ENCODE measurements at regions not wholly inside any gene's neighbourhood (a gene's known extent, or its start where the extent isn't known, plus 50 kb on each side); places are given as distances from the start of the nearest gene placed in this dataset.

- Histone ChIP-seq H3K4me1 (ENCODE audit: control insufficient read depth, insufficient read depth, low read length) (no peaks in the 10 kb centered on the region), H3K36me3 (ENCODE audit: insufficient read depth, low read length) (no peaks in the 10 kb centered on the region), H3K4me2 (ENCODE audit: low read length) (no peak overlapping the region), H3K27me3 (ENCODE audit: control insufficient read depth, insufficient read depth, low read length) (no peaks in the 10 kb centered on the region), H3K9me3 (replicated peaks; ENCODE audit: low read length) (peaks cover 1% of the 10 kb centered on the region), H3K4me3 (ENCODE audit: low read length) (no peak overlapping the region), H3K9ac (ENCODE audit: low read depth, low read length) (no peak overlapping the region)
Observed at GRCh38 chr2:208570851-208571763, 164.5 kb downstream of the PTH2R start.

DNA sequence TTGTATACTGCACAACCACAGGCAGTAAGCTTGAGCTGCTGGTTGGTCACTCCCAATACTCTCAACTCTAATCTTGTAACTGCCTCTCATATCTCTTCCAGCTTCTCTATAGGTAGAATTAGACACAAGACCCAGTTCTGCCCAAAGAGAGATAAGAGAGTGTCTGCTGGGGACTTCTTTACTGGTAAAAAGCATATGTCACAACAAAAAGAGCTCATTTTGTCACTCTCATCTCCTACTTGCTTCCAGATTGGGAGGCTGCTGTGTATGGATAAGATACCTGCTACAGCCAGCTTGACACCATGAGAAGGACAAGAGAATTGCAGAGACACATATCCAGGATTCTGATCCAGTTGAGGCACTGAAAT lies 165.2 kb downstream of the PTH2R start:
- Histone ChIP-seq H3K9me3 (replicated peaks; ENCODE audit: low read length) (no peaks in the 10 kb centered on the region), H3K9ac (ENCODE audit: low read depth, low read length) (no peak overlapping the region)

GRCh38 chr2:208573569-208573968 lies 167.0 kb downstream of the PTH2R start:
- Histone ChIP-seq H3K9me3 (replicated peaks; ENCODE audit: low read length) (no peaks in the 10 kb centered on the region), H3K4me3 (ENCODE audit: low read length) (no peak overlapping the region), H3K36me3 (ENCODE audit: insufficient read depth, low read length) (no peaks in the 10 kb centered on the region), H3K27me3 (ENCODE audit: control insufficient read depth, insufficient read depth, low read length) (no peaks in the 10 kb centered on the region), H3K4me2 (ENCODE audit: low read length) (no peak overlapping the region), H3K9ac (ENCODE audit: low read depth, low read length) (no peak overlapping the region), H3K4me1 (ENCODE audit: control insufficient read depth, insufficient read depth, low read length) (no peaks in the 10 kb centered on the region)

More for the DNA sequence above, 165.2 kb downstream of the PTH2R start:
- Histone ChIP-seq H3K4me3 (ENCODE audit: low read length) (no peak overlapping the region), H3K4me2 (ENCODE audit: low read length) (no peak overlapping the region), H3K4me1 (ENCODE audit: control insufficient read depth, insufficient read depth, low read length) (no peaks in the 10 kb centered on the region), H3K36me3 (ENCODE audit: insufficient read depth, low read length) (no peaks in the 10 kb centered on the region), H3K27me3 (ENCODE audit: control insufficient read depth, insufficient read depth, low read length) (no peaks in the 10 kb centered on the region)

- no peak overlapping the region for H3K4me3 ChIP-seq (ENCODE audit: low read length)
- H3K4me1 ChIP-seq (ENCODE audit: control insufficient read depth, insufficient read depth, low read length): no peaks in the 10 kb centered on the region
- no peaks in the 10 kb centered on the region for H3K36me3 ChIP-seq (ENCODE audit: insufficient read depth, low read length)
- peaks cover 3% of the 10 kb centered on the region for H3K9me3 ChIP-seq (replicated peaks; ENCODE audit: low read length)
- no peak overlapping the region for H3K4me2 ChIP-seq (ENCODE audit: low read length)
- H3K27me3 ChIP-seq (ENCODE audit: control insufficient read depth, insufficient read depth, low read length): no peaks in the 10 kb centered on the region
- H3K9ac ChIP-seq (ENCODE audit: low read depth, low read length): no peak overlapping the region
Observed at GRCh38 chr2:208579678-208580077, 173.1 kb downstream of the PTH2R start.

- no peak overlapping the region for H3K4me2 ChIP-seq (ENCODE audit: low read length)
- H3K9ac ChIP-seq (ENCODE audit: low read depth, low read length): no peak overlapping the region
- no peaks in the 10 kb centered on the region for H3K36me3 ChIP-seq (ENCODE audit: insufficient read depth, low read length)
- H3K4me1 ChIP-seq (ENCODE audit: control insufficient read depth, insufficient read depth, low read length): no peaks in the 10 kb centered on the region
- no peak overlapping the region for H3K4me3 ChIP-seq (ENCODE audit: low read length)
- no peaks in the 10 kb centered on the region for H3K27me3 ChIP-seq (ENCODE audit: control insufficient read depth, insufficient read depth, low read length)
- peaks cover 6% of the 10 kb centered on the region for H3K9me3 ChIP-seq (replicated peaks; ENCODE audit: low read length)
Observed at GRCh38 chr2:208584378-208584985, 177.9 kb downstream of the PTH2R start.

GRCh38 chr2:208586516-208586915 lies 179.9 kb downstream of the PTH2R start:
- H3K9me3 ChIP-seq (replicated peaks; ENCODE audit: low read length): peaks cover 3% of the 10 kb centered on the region
- no peak overlapping the region for H3K9ac ChIP-seq (ENCODE audit: low read depth, low read length)
- H3K4me2 ChIP-seq (ENCODE audit: low read length): no peak overlapping the region
- H3K36me3 ChIP-seq (ENCODE audit: insufficient read depth, low read length): no peaks in the 10 kb centered on the region
- H3K27me3 ChIP-seq (ENCODE audit: control insufficient read depth, insufficient read depth, low read length): no peaks in the 10 kb centered on the region
- no peaks in the 10 kb centered on the region for H3K4me1 ChIP-seq (ENCODE audit: control insufficient read depth, insufficient read depth, low read length)
- no peak overlapping the region for H3K4me3 ChIP-seq (ENCODE audit: low read length)

GRCh38 chr2:208594642-208595385 lies 188.2 kb downstream of the PTH2R start:
- Histone ChIP-seq H3K4me3 (ENCODE audit: low read length) (no peak overlapping the region), H3K9me3 (replicated peaks; ENCODE audit: low read length) (peaks cover 8% of the 10 kb centered on the region), H3K36me3 (ENCODE audit: insufficient read depth, low read length) (no peaks in the 10 kb centered on the region), H3K27me3 (ENCODE audit: control insufficient read depth, insufficient read depth, low read length) (no peaks in the 10 kb centered on the region), H3K9ac (ENCODE audit: low read depth, low read length) (no peak overlapping the region), H3K4me2 (ENCODE audit: low read length) (no peak overlapping the region), H3K4me1 (ENCODE audit: control insufficient read depth, insufficient read depth, low read length) (no peaks in the 10 kb centered on the region)

GRCh38 chr2:208595386-208596275 lies 189.0 kb downstream of the PTH2R start:
- Histone ChIP-seq H3K4me2 (ENCODE audit: low read length) (no peak overlapping the region), H3K36me3 (ENCODE audit: insufficient read depth, low read length) (no peaks in the 10 kb centered on the region), H3K9me3 (replicated peaks; ENCODE audit: low read length) (peaks cover 8% of the 10 kb centered on the region), H3K9ac (ENCODE audit: low read depth, low read length) (no peak overlapping the region), H3K4me1 (ENCODE audit: control insufficient read depth, insufficient read depth, low read length) (no peaks in the 10 kb centered on the region), H3K27me3 (ENCODE audit: control insufficient read depth, insufficient read depth, low read length) (no peaks in the 10 kb centered on the region), H3K4me3 (ENCODE audit: low read length) (no peak overlapping the region)

GRCh38 chr2:208607694-208608093 lies 201.1 kb downstream of the PTH2R start:
- H3K27me3 ChIP-seq (ENCODE audit: control insufficient read depth, insufficient read depth, low read length): no peaks in the 10 kb centered on the region

GRCh38 chr2:208608122-208608835 lies 201.7 kb downstream of the PTH2R start:
- Histone ChIP-seq H3K27me3 (ENCODE audit: control insufficient read depth, insufficient read depth, low read length) (no peaks in the 10 kb centered on the region), H3K4me3 (ENCODE audit: low read length) (no peak overlapping the region), H3K36me3 (ENCODE audit: insufficient read depth, low read length) (no peaks in the 10 kb centered on the region), H3K4me2 (ENCODE audit: low read length) (no peak overlapping the region), H3K9ac (ENCODE audit: low read depth, low read length) (no peak overlapping the region), H3K4me1 (ENCODE audit: control insufficient read depth, insufficient read depth, low read length) (no peaks in the 10 kb centered on the region), H3K9me3 (replicated peaks; ENCODE audit: low read length) (no peaks in the 10 kb centered on the region)

More at GRCh38 chr2:208607694-208608093, 201.1 kb downstream of the PTH2R start:
- Histone ChIP-seq H3K9ac (ENCODE audit: low read depth, low read length) (no peak overlapping the region), H3K9me3 (replicated peaks; ENCODE audit: low read length) (no peaks in the 10 kb centered on the region), H3K4me1 (ENCODE audit: control insufficient read depth, insufficient read depth, low read length) (no peaks in the 10 kb centered on the region), H3K4me2 (ENCODE audit: low read length) (no peak overlapping the region), H3K36me3 (ENCODE audit: insufficient read depth, low read length) (no peaks in the 10 kb centered on the region), H3K4me3 (ENCODE audit: low read length) (no peak overlapping the region)

Data from skeletal muscle satellite cell (primary cell).